ENCODE measurements at regions not wholly inside any gene's neighbourhood (a gene's known extent, or its start where the extent isn't known, plus 50 kb on each side); places are given as distances from the start of the nearest gene placed in this dataset.

GRCh38 chr7:138350701-138351357 is 109.2 kb upstream of the TRIM24 start:
- intact Hi-C loops (cut with DNase I), result no loop called here
- no peak for ATAC-seq
- TF ChIP-seq CTCF (IDR thresholded peaks at IDR 0.05), result no peak
- no peak for TF ChIP-seq POLR2A (IDR thresholded peaks at IDR 0.05)

GRCh38 chr7:138352570-138353461 is 107.2 kb upstream of the TRIM24 start:
- WGBS, 4 donors, result 73 to 82% (median 80%) methylated on average over 10 of the region's 10 CpGs
- TF ChIP-seq POLR2A (IDR thresholded peaks at IDR 0.05), result no peak
- no peak for TF ChIP-seq CTCF (IDR thresholded peaks at IDR 0.05)
- Histone ChIP-seq H3K9me3 (peaks cover 0 to 27% (median 5%) of the 10 kb centered on the region in 12 donors), H3K27ac (no peak overlapping the region), H3K36me3 (no peaks in the 10 kb centered on the region), H3K4me3 (no peak overlapping the region), H3K27me3 (no peaks in the 10 kb centered on the region), H3K4me1 (no peaks in the 10 kb centered on the region)
- no peak for ATAC-seq
- DNase-seq, result no peak
- intact Hi-C loops (cut with DNase I), result no loop called here

More at GRCh38 chr7:138350701-138351357, 109.2 kb upstream of the TRIM24 start:
- Histone ChIP-seq H3K27me3 (no peaks in the 10 kb centered on the region), H3K36me3 (no peaks in the 10 kb centered on the region), H3K9me3 (peaks cover 0 to 32% (median 11%) of the 10 kb centered on the region in 12 donors), H3K4me3 (no peak overlapping the region), H3K4me1 (no peaks in the 10 kb centered on the region), H3K27ac (no peak overlapping the region)
- no peak for DNase-seq
- 87 to 94% (median 91%) methylated on average over 2 of the region's 2 CpGs for WGBS, 4 donors

GRCh38 chr7:138354066-138354465 is 106.0 kb upstream of the TRIM24 start:
- no peak for ATAC-seq
- no peaks in the 10 kb centered on the region for H3K36me3 ChIP-seq
- H3K9me3 ChIP-seq, result peaks cover 0 to 27% (median 5%) of the 10 kb centered on the region in 12 donors
- H3K27me3 ChIP-seq, result no peaks in the 10 kb centered on the region
- no peak for TF ChIP-seq POLR2A (IDR thresholded peaks at IDR 0.05)
- no peak for TF ChIP-seq CTCF (IDR thresholded peaks at IDR 0.05)
- DNase-seq, result no peak
- H3K4me1 ChIP-seq, result no peaks in the 10 kb centered on the region
- 82 to 93% (median 93%) methylated on average over 2 of the region's 2 CpGs for WGBS, 4 donors
- no peak overlapping the region for H3K4me3 ChIP-seq
- intact Hi-C loops (cut with DNase I), result no loop called here
- H3K27ac ChIP-seq, result no peak overlapping the region

GRCh38 chr7:138355254-138355653 is 104.8 kb upstream of the TRIM24 start:
- no peaks in the 10 kb centered on the region for H3K27me3 ChIP-seq
- no peaks in the 10 kb centered on the region for H3K4me1 ChIP-seq
- no peaks in the 10 kb centered on the region for H3K36me3 ChIP-seq
- H3K27ac ChIP-seq, result no peak overlapping the region
- TF ChIP-seq POLR2A (IDR thresholded peaks at IDR 0.05) (no peak), CTCF (IDR thresholded peaks at IDR 0.05) (no peak)
- DNase-seq (no peak), ATAC-seq (no peak)
- intact Hi-C loops (cut with DNase I), result no loop called here
- no peak overlapping the region for H3K4me3 ChIP-seq
- H3K9me3 ChIP-seq, result peaks cover 0 to 20% (median 5%) of the 10 kb centered on the region in 12 donors
- 86 to 97% (median 95%) methylated on average over 3 of the region's 3 CpGs for WGBS, 4 donors
